ENCODE measurements at regions not wholly inside any gene's neighbourhood (a gene's known extent, or its start where the extent isn't known, plus 50 kb on each side); places are given as distances from the start of the nearest gene placed in this dataset.

DNA sequence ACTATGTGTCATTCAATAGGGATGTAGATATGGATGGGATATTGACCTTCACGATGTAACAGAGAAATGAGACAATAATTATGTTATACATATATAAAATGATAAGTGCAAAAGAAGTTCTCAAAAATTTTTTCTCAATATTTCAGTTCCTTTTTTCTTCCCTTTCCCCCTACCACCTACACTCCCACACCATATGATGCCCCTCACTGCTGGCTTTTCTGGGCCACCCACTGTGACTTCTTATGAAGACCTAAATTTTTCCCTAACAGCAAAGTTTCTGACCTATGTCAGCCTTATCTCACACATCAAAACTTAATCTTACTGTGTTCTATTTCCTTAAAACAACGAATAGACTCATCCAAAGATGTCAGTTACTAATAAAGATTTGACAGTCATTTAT is 89.9 kb upstream of the MYLIP start:
- no peak overlapping the region for H3K56ac ChIP-seq (ENCODE audit: insufficient read length, low read depth, low read length)
- H3K79me1 ChIP-seq (ENCODE audit: insufficient read depth, low read depth, low read length, poor library complexity, severe bottlenecking): no peaks in the 10 kb centered on the region
- Mint-ChIP-seq H3K4me1 (peaks cover 2 to 7% of the 10 kb centered on the region in 2 experiments; a peak in 2 of 4 replicates), H3K4me3 (no peak overlapping the region), H3K27me3 (ENCODE audit: low read depth) (no peaks in the 10 kb centered on the region), H3K27ac (no peak overlapping the region), H3K36me3 (ENCODE audit: insufficient read depth in 1 of 3, low read depth in 3 of 3) (peaks cover 19 to 46% (median 30%) of the 10 kb centered on the region in 3 experiments), H3K9me3 (peaks cover 35 to 38% of the 10 kb centered on the region in 2 experiments)
- H2BK120ac ChIP-seq (ENCODE audit: low read depth, low read length, poor library complexity, severe bottlenecking): no peak overlapping the region
- H3K18ac ChIP-seq (ENCODE audit: insufficient read length, low read depth, low read length): no peak overlapping the region
- H2BK5ac ChIP-seq (ENCODE audit: insufficient read length, low read length): no peak overlapping the region
- no peak overlapping the region for H3K4ac ChIP-seq (ENCODE audit: low read depth, low read length)
- no peaks in the 10 kb centered on the region for H4K20me1 ChIP-seq (ENCODE audit: control insufficient read depth, insufficient read depth, insufficient read length)
- H3K9ac ChIP-seq (ENCODE audit: extremely low read depth, insufficient read length, low read length): no peak overlapping the region
- H3K79me2 ChIP-seq (ENCODE audit: insufficient read depth, low read length): no peaks in the 10 kb centered on the region
- H3K4me2 ChIP-seq (ENCODE audit: insufficient read depth, insufficient read length, low read length): no peak overlapping the region
- H4K91ac ChIP-seq (ENCODE audit: insufficient read length, low read depth, low read length): no peak overlapping the region
- no peak overlapping the region for H2AFZ ChIP-seq (ENCODE audit: low read length)
- H3K4me1 ChIP-seq (ENCODE audit: insufficient read depth, low read length): 0 out of 2 replicates have a peak, but pooled peaks cover 1% of the 10 kb centered on the region
- no peak overlapping the region for H2BK15ac ChIP-seq (ENCODE audit: low read depth, low read length)
- no peak for TF ChIP-seq CTCF (conservative IDR thresholded peaks at IDR 0.05)
- no peak overlapping the region for H2BK12ac ChIP-seq (ENCODE audit: insufficient read length, low read depth, low read length)
- no peak overlapping the region for H3K27ac ChIP-seq (ENCODE audit: insufficient read length, low read depth, low read length)
- H2AK5ac ChIP-seq (ENCODE audit: insufficient read length, low read length): no peak overlapping the region
- H4K8ac ChIP-seq (replicated peaks; ENCODE audit: insufficient read length, low read depth, low read length): no peak overlapping the region
- no peak overlapping the region for H4K5ac ChIP-seq (ENCODE audit: insufficient read length, low read depth, low read length)
- no CpG with 5 or more reads among the region's 2 CpGs for WGBS (ENCODE audit: extremely low coverage, insufficient read length, low lambda C conversion rate)
- no peaks in the 10 kb centered on the region for H3K23me2 ChIP-seq (ENCODE audit: insufficient read length, low read depth, low read length, poor library complexity, severe bottlenecking)
- no peaks in the 10 kb centered on the region for H3K27me3 ChIP-seq (ENCODE audit: insufficient read depth, low read length)
- H3K9me3 ChIP-seq (ENCODE audit: control insufficient read depth, low read depth, low read length): peaks cover 14% of the 10 kb centered on the region
- DNase-seq: no peak
- H2BK20ac ChIP-seq (ENCODE audit: low read depth, low read length, poor library complexity, severe bottlenecking): no peak overlapping the region
- H3K14ac ChIP-seq (ENCODE audit: insufficient read depth, low read length): no peak overlapping the region
- no peak overlapping the region for H3K23ac ChIP-seq (ENCODE audit: insufficient read length, low read depth, low read length)
- H3T11ph ChIP-seq (ENCODE audit: low read length): no peak overlapping the region
